Transverse colon (tissue), 4 donors: ENCODE measurements at regions not wholly inside any gene's neighbourhood (a gene's known extent, or its start where the extent isn't known, plus 50 kb on each side); places are given as distances from the start of the nearest gene placed in this dataset.

Source experiments
- DNase-seq: peaks from one replicate; pipeline ENCODE4 v3.0.0-alpha.2; 2019
- H3K27ac ChIP-seq, 4 donors: fragments of 200-600 bp; sonication (generic); 2 replicates each; pipeline ENCODE4 v1.5.1; 2016 to 2018; ENCODE audit warnings: inconsistent platforms in 4 of 4
- H3K27me3 ChIP-seq: fragments of 200-600 bp; sonication (generic); 2 replicates; pipeline ENCODE4 v1.5.1; 2017; ENCODE audit warnings: inconsistent platforms
- H3K36me3 ChIP-seq, 4 donors: fragments of 200-600 bp; sonication (generic); 2 replicates each; pipeline ENCODE4 v1.5.1; 2017 to 2019; ENCODE audit warnings: inconsistent platforms in 4 of 4
- H3K4me1 ChIP-seq, 4 donors: fragments of 200-600 bp; sonication (generic); 2 replicates each; pipeline ENCODE4 v1.5.1; 2017 to 2020; ENCODE audit warnings: inconsistent platforms in 4 of 4
- H3K4me3 ChIP-seq, 4 donors: fragments of 200-600 bp; sonication (generic); 1 replicate in 1 of 4; 2 replicates in 3 of 4; pipeline versions ENCODE4 v1.5.1 to v1.6.1; 2017 to 2019; ENCODE audit warnings: inconsistent platforms in 4 of 4
- H3K9me3 ChIP-seq, 2 donors: fragments of 200-600 bp; sonication (generic); 2 replicates each; pipeline ENCODE4 v1.5.1; 2017 to 2019; ENCODE audit warnings: inconsistent platforms in 2 of 2
- CTCF ChIP-seq, 5 experiments: fragments of 200-600 bp in 3 of 5; fragments of 450-650 bp in 2 of 5; sonication (generic) in 3 of 5; IDR thresholded peaks; 1 replicate in 2 of 5; 2 replicates in 3 of 5; pipeline ENCODE4 v1.5.1; 2016 to 2017; ENCODE audit warnings: antibody characterized with exemption in 5 of 5, inconsistent platforms in 3 of 5, mild to moderate bottlenecking in 2 of 5, moderate library complexity in 1 of 5
- EP300 ChIP-seq: sonication (generic); formaldehyde crosslinking; IDR thresholded peaks from one replicate; pipeline ENCODE4 v1.6.1; 2017; ENCODE audit warnings: antibody characterized with exemption, low read depth
- POLR2A ChIP-seq: fragments of 450-650 bp; IDR thresholded peaks from one replicate; pipeline ENCODE4 v1.6.1; 2016; ENCODE audit warnings: antibody characterized with exemption, mild to moderate bottlenecking, moderate library complexity
- POLR2AphosphoS5 ChIP-seq, 3 donors: sonication (generic); formaldehyde crosslinking; IDR thresholded peaks; one replicate each; pipeline ENCODE4 v1.6.1; 2016; ENCODE audit warnings: antibody characterized with exemption in 3 of 3
- WGBS, 2 donors: methylation state at CpG; one replicate each; pipeline ENCODE4 v1.1.5; 2018; ENCODE audit warnings: low coverage in 1 of 2; 5-methylcytosine and 5-hydroxymethylcytosine counted together
- in situ Hi-C, 4 donors: fragments of 200-750 bp; cut with MboI; loops; one replicate each; pipeline versions ENCODE4 v1.15.0 to v1.15.1; 2017; ENCODE audit warnings: low sequenced_read_pairs in 3 of 4, low pct_ligation_motif_present in 1 of 4, low pct_unique_long_range_greater_than_20kb in 1 of 4
- intact Hi-C: fragments of 100-400 bp; cut with DNase I; formaldehyde crosslinking; loops from one replicate; pipeline ENCODE4 v1.15.1; 2023; ENCODE audit warnings: low total_unique reads

- Histone ChIP-seq H3K4me1 (peaks cover 13 to 24% (median 15%) of the 10 kb centered on the region in 4 donors), H3K9me3 (no peaks in the 10 kb centered on the region), H3K27me3 (no peaks in the 10 kb centered on the region), H3K4me3 (no peak overlapping the region), H3K27ac (peak overlapping the region; percentile 26 to 64 (median 32)), H3K36me3 (no peaks in the 10 kb centered on the region)
- intact Hi-C loops = no loop called here
- DNase-seq = no peak
- no peak for TF ChIP-seq POLR2A
- TF ChIP-seq EP300 = no peak
- no peak for TF ChIP-seq POLR2AphosphoS5 (IDR thresholded peaks at IDR 0.05)
- no peak for TF ChIP-seq CTCF (IDR thresholded peaks at IDR 0.05)
- WGBS, 2 donors = 15 to 17% methylated on average over 1 of the region's 1 CpG
- in situ Hi-C loops = no loop called here
Measured at GRCh38 chr3:30354513-30354912, 251.9 kb upstream of the TGFBR2 start.

- Histone ChIP-seq H3K27ac (peak overlapping the region; percentile 26 to 64 (median 32)), H3K27me3 (no peaks in the 10 kb centered on the region), H3K4me1 (peaks cover 13 to 23% (median 15%) of the 10 kb centered on the region in 4 donors), H3K36me3 (no peaks in the 10 kb centered on the region), H3K4me3 (no peak overlapping the region), H3K9me3 (no peaks in the 10 kb centered on the region)
- WGBS, 2 donors = 39 to 69% methylated on average over 7 of the region's 7 CpGs
- TF ChIP-seq POLR2AphosphoS5 (IDR thresholded peaks at IDR 0.05) (no peak), EP300 (no peak), CTCF (IDR thresholded peaks at IDR 0.05) (no peak), POLR2A (no peak)
- in situ Hi-C loops = no loop called here
- DNase-seq = no peak
- intact Hi-C loops = no loop called here
Measured at GRCh38 chr3:30354972-30355371, 251.4 kb upstream of the TGFBR2 start.

GRCh38 chr3:30355622-30356021 lies 250.8 kb upstream of the TGFBR2 start:
- Histone ChIP-seq H3K4me1 (peaks cover 13 to 19% (median 15%) of the 10 kb centered on the region in 4 donors), H3K27ac (no peak overlapping the region), H3K4me3 (no peak overlapping the region), H3K27me3 (no peaks in the 10 kb centered on the region), H3K9me3 (no peaks in the 10 kb centered on the region), H3K36me3 (no peaks in the 10 kb centered on the region)
- TF ChIP-seq POLR2AphosphoS5 (IDR thresholded peaks at IDR 0.05) = no peak
- TF ChIP-seq CTCF (IDR thresholded peaks at IDR 0.05) = no peak
- TF ChIP-seq EP300 = no peak
- no peak for TF ChIP-seq POLR2A
- intact Hi-C loops (no loop called here), in situ Hi-C loops (no loop called here)
- no peak for DNase-seq
- WGBS, 2 donors = 57% methylated on average over 1 of the region's 1 CpG; no CpG with 5 or more reads in 1 of the 2 donors

GRCh38 chr3:30356866-30357753 lies 249.3 kb upstream of the TGFBR2 start:
- Histone ChIP-seq H3K4me3 (no peak overlapping the region), H3K36me3 (no peaks in the 10 kb centered on the region), H3K27me3 (no peaks in the 10 kb centered on the region), H3K9me3 (no peaks in the 10 kb centered on the region), H3K27ac (no peak overlapping the region), H3K4me1 (peaks cover 13 to 19% (median 15%) of the 10 kb centered on the region in 4 donors)
- WGBS, 2 donors = 82 to 86% methylated on average over 3 to 6 of the region's 6 CpGs
- DNase-seq = no peak
- intact Hi-C loops (no loop called here), in situ Hi-C loops (no loop called here)
- no peak for TF ChIP-seq POLR2AphosphoS5 (IDR thresholded peaks at IDR 0.05)
- TF ChIP-seq POLR2A = no peak
- no peak for TF ChIP-seq CTCF (IDR thresholded peaks at IDR 0.05)
- TF ChIP-seq EP300 = no peak
